GM04504 (cell line): ENCODE measurements at regions not wholly inside any gene's neighbourhood (a gene's known extent, or its start where the extent isn't known, plus 50 kb on each side); places are given as distances from the start of the nearest gene placed in this dataset.

ENCODE experiments used
- DNase-seq: peaks from one replicate; pipeline ENCODE4 v3.0.0-alpha.2; 2012; ENCODE audit warnings: low read depth

- no peak for DNase-seq
Measured at GRCh38 chr2:194769030-194769429, 888.0 kb upstream of the SLC39A10 start.

DNA sequence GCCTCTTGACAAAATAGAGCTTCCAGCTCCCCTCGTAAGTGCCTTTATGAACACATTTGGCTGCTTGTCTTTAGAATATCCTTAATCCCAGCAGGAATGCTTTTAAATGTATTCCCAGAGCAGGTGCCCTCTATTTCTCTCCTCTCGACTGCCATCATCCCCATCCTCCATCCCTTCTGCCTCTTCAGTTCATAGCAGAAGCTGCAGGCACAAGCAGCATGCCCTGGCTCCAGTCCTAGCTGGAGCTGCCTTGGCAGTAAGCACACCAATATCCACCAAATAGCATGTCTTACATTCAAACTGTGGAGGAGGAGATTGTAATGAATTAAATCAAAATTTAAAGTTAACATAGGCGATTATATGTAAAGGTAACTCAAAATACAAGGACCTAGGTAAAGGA, 891.3 kb upstream of the SLC39A10 start:
- DNase-seq, result no peak

DNA sequence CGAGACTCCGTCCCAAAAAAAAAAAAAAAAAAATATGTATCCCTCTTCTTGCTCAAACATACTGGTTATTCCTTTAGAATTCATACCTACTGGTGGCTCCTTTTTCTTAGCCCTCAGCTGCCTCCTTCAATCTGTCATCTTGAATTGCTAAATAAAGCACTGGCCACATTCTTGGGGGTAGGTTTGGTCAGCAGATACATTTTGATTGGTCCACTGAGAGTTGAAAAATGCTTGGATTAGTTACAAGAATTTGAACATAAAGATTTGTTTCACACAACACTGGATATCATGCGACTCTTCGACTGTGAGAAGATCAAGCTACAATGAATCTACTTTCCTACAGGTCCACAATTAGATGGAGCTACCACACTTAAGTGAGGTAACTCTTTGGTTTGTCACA, 906.1 kb upstream of the SLC39A10 start:
- DNase-seq, result no peak

DNA sequence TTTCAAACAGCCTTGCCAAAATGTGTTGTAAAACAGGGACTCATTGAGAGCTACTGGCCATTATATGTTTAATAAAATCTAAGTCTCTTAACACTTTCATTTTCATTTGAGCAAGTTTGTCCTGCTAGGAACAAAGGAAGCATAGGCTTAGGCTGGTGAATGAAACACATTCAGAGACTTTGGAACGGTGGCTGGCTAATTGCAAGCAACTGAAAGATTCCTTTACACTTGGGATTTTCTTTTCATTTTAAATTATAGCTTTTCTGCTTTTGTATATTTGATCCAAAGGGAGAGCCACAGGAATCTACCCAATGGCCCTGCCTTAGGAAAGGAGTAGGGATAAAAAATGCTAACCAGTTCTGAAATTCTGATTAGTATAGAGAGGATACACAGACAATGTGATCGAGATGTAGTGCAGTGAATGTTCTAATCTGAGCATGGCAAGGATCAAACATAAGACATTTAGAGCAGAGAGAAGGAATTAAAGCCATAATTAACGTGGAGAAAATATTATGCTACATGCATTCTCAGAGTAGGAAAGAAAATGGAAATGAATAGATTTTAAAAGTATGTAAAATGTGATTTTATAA, 911.4 kb upstream of the SLC39A10 start:
- DNase-seq, result no peak

- DNase-seq, result no peak
Measured at GRCh38 chr2:194742706-194743105, 914.3 kb upstream of the SLC39A10 start.

- DNase-seq, result no peak
Measured at GRCh38 chr2:194739217-194739616, 917.8 kb upstream of the SLC39A10 start.

GRCh38 chr2:194735837-194736542, 921.0 kb upstream of the SLC39A10 start:
- no peak for DNase-seq

- DNase-seq, result no peak
Measured at GRCh38 chr2:194730266-194730665, 926.8 kb upstream of the SLC39A10 start.

GRCh38 chr2:194725169-194725568, 931.9 kb upstream of the SLC39A10 start:
- DNase-seq, result no peak

DNA sequence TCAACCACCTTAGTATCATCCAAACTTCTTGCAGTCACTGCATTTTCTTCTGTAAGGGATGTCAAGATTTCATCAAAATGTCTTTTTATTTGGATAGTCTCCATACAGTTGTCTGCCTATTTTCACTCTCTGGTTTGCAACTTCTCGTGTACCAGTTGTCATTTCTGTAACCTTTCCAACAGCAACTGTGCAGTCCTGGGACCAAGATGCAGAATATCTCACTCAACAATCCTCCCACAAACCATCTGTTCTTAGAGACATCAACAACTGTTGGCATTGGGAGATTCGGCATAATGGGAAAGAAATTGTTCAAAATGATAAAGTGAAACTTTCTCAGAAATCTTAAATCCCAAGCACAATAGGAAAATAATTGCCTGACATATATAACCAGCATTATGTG, 933.6 kb upstream of the SLC39A10 start:
- DNase-seq, result no peak

DNA sequence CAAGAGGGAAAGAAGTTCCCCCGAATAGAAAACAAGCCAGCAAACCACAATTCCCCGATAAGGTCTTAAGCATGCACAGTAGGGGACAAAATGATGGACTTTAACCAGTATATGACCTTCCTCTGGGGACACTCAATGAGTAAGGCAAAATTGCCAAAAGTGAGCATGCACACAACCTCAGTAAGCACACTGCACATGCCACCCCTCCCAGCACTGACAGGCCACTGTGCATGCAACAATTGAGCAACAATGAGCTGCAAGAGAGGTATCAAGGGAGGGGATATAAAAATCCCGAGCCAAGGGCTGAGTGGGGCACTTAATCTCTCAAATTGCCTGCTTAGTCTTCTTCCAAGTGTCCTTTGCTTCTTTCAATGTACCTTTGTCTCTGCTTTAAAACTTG, 935.8 kb upstream of the SLC39A10 start:
- no peak for DNase-seq

GRCh38 chr2:194720462-194720861, 936.6 kb upstream of the SLC39A10 start:
- no peak for DNase-seq

DNA sequence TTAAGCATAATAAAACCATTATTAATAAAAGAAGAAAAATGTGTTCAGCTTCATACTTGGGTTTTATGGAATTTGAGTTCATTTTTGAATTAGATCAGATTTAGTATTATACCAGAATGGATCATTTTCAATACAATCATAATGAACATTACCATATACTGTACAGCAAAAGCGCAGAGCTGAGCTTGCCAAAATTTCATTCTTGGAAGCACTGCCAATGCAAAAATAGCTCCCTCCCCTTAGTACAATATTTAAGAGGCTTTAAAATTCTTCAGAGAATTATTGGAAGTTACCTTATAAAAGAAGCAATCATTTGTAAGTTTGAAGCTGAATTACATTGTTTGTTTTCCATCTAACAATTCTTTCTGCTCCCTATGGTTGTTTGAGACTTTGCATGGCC, 938.1 kb upstream of the SLC39A10 start:
- DNase-seq, result no peak

DNA sequence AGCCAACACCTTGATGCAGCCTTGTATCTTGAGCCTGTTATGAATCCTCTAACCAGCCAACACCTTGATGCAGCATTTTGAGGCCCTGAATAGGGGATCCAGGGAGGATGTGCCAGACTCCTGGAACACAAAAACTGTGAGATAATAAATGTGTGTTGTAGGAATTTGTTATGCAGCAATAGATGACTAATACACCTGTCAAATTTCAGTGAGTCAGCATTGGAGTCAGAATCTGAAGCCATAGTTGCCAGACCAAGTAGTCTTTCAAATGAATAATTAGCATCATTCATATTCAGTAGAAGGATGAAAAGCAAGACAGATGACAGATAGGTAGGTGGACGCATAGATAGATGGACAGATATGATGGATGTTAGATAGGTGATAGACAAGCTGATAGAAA, 942.5 kb upstream of the SLC39A10 start:
- no peak for DNase-seq

DNA sequence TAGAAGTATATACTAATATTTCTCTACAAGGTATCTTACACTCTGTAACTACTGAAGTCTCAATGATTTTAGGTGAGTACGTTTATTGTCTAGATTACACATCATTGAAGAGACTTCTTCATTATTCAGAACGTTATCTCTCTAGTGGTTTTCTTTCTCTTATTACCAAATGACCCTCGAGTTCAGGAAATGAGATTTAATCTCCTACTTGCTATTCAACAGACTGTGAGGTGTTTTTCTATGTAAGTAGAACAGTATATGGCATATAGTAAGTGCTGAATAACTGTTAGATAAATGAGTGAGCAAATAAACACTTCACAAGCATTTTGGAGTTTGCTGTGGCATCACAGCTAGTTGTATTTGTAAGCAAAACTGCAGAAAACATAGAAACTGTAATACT, 947.2 kb upstream of the SLC39A10 start:
- no peak for DNase-seq

DNA sequence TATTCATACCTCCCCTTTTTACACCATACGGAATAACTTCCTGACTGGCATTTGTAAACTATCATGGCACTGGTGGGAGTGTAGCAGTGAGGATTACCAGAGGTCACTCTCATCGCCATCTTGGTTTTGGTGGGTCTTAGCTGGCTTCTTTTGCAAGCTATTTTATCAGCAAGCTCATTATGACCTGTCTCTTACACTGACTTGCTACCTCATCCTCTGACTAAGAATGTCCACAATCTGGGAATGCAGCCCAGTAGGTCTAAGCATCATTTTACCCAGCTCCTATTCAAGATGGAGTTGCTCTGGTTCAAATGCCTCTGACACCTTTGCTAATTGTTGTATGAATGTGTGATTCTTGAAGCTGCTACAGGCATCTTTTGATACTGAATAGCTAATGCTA, 950.8 kb upstream of the SLC39A10 start:
- no peak for DNase-seq

- DNase-seq, result no peak
Measured at GRCh38 chr2:194705398-194705797, 951.6 kb upstream of the SLC39A10 start.

DNA sequence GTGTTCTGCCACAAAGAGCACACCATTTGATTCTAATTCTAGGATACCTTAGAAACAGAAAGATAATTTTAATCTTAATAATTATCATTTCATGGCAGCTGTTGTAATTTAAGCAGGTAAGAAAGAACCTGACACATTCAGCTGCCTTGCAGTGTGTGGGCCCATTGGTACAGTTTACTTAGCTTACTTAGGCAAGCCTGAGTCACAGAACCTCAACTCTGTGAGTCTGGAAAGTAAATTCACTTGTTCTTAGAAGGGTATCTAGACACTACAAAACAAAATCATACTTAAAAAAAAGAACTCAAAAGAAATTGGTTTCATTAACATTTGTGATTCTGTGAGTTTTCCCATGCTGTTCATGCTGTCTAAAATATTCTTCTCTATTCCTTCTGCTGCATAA, 956.3 kb upstream of the SLC39A10 start:
- no peak for DNase-seq

DNA sequence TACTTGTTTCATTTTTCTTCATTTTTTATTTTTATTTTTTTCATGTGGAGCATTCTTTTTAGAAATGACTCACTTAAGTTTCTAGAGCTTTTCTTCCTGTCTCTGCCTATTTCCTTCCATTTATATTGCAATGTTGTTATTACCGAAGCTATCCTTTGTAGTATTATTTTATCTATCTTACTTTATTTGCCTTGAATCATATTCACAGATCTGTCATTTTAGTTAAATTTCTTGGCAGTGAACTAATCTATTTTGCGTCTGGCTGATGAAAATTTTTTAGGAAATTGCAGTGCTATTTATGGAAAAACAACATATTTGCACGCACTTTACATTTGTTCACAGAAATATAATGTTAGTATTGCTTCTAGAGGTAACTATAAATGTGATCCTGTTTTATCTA, 956.9 kb upstream of the SLC39A10 start:
- DNase-seq, result no peak

GRCh38 chr2:194698012-194698411, 959.0 kb upstream of the SLC39A10 start:
- DNase-seq, result no peak

- DNase-seq, result no peak
Measured at GRCh38 chr2:194697439-194697838, 959.6 kb upstream of the SLC39A10 start.

DNA sequence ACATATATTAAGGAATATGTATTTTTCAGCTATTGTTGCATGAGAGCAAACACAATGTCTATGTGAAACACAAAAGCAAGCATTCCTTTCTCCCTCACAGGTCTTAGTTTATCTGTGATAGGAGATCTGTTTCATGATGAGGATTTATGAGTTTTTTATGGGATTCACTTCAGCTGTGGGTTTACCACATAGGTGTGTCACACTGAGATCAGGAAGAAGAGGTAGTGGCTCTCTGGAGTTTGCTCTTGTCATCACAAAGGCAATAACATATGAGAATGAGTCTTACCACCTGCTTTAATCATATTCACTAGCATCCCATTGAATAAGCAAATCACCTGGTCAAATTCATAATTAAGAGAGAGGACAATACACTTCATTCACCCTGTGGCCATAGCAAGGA, 960.3 kb upstream of the SLC39A10 start:
- no peak for DNase-seq

- no peak for DNase-seq
Measured at GRCh38 chr2:194686569-194686968, 970.5 kb upstream of the SLC39A10 start.

GRCh38 chr2:194674043-194674442, 983.0 kb upstream of the SLC39A10 start:
- DNase-seq, result no peak
